Activated CD8-positive, alpha-beta memory T cell treated with anti-CD3 and anti-CD28 coated beads for 48 hours (primary cell): ENCODE measurements at regions not wholly inside any gene's neighbourhood (a gene's known extent, or its start where the extent isn't known, plus 50 kb on each side); places are given as distances from the start of the nearest gene placed in this dataset.
"Not testable (repeated sequence)": the region's sequence is repeated elsewhere in the genome, so short reads cannot be mapped to it uniquely, and the experiment has no call there.

ENCODE experiments used
- DNase-seq, 3 experiments: peaks; one replicate each; pipeline ENCODE4 v3.0.0-alpha.2; 2020; ENCODE audit warnings: low read depth in 2 of 3, low spot score in 2 of 3

GRCh38 chr17:77560841-77561240 is 397.7 kb upstream of the TNRC6C start:
- no peak for DNase-seq

- not testable (repeated sequence) for DNase-seq
Observed at GRCh38 chr17:77562361-77562760, 396.1 kb upstream of the TNRC6C start.

- DNase-seq, result no peak
Observed at GRCh38 chr17:77563439-77564102, 394.9 kb upstream of the TNRC6C start.

- no peak for DNase-seq
Observed at GRCh38 chr17:77564278-77564920, 394.1 kb upstream of the TNRC6C start.

- DNase-seq, result no peak
Observed at GRCh38 chr17:77565166-77565565, 393.3 kb upstream of the TNRC6C start.

GRCh38 chr17:77566151-77566550 is 392.4 kb upstream of the TNRC6C start:
- no peak for DNase-seq

- no peak for DNase-seq
Observed at GRCh38 chr17:77566566-77567138, 391.9 kb upstream of the TNRC6C start.

- no peak for DNase-seq
Observed at GRCh38 chr17:77568540-77568939, 390.0 kb upstream of the TNRC6C start.

- no peak for DNase-seq
Observed at GRCh38 chr17:77569846-77570564, 388.5 kb upstream of the TNRC6C start.

- DNase-seq, result no peak
Observed at GRCh38 chr17:77570565-77570898, 388.0 kb upstream of the TNRC6C start.

- DNase-seq, result no peak
Observed at GRCh38 chr17:77571155-77571981, 387.1 kb upstream of the TNRC6C start.

GRCh38 chr17:77572065-77572601 is 386.4 kb upstream of the TNRC6C start:
- no peak for DNase-seq

- no peak for DNase-seq
Observed at GRCh38 chr17:77572851-77573250, 385.7 kb upstream of the TNRC6C start.

- no peak for DNase-seq
Observed at GRCh38 chr17:77577491-77577890, 381.0 kb upstream of the TNRC6C start.

- DNase-seq, result no peak
Observed at GRCh38 chr17:77579131-77579530, 379.4 kb upstream of the TNRC6C start.

- DNase-seq, result no peak
Observed at GRCh38 chr17:77579682-77580081, 378.8 kb upstream of the TNRC6C start.

- no peak for DNase-seq
Observed at GRCh38 chr17:77580531-77581270, 377.8 kb upstream of the TNRC6C start.

GRCh38 chr17:77581480-77581879 is 377.0 kb upstream of the TNRC6C start:
- no peak for DNase-seq

GRCh38 chr17:77585142-77585860 is 373.2 kb upstream of the TNRC6C start:
- DNase-seq, result no peak
